WTC11 (cell line): ENCODE measurements at regions not wholly inside any gene's neighbourhood (a gene's known extent, or its start where the extent isn't known, plus 50 kb on each side); places are given as distances from the start of the nearest gene placed in this dataset.

Source experiments
- CTCF ChIP-seq: fragments of 200-600 bp; IDR thresholded peaks from 2 replicates; pipeline ENCODE4 v1.8.0; 2022; ENCODE audit warnings: antibody characterized with exemption
- FOXJ3 ChIP-seq: sonication (generic); formaldehyde crosslinking; IDR thresholded peaks from 2 replicates; pipeline ENCODE4 v1.9.0; 2021; ENCODE audit warnings: missing genetic modification reagents, mild to moderate bottlenecking, borderline replicate concordance
- ZBTB21 ChIP-seq: sonication (generic); formaldehyde crosslinking; IDR thresholded peaks from 2 replicates; pipeline ENCODE4 v1.8.1; 2023; ENCODE audit warnings: mild to moderate bottlenecking, missing genetic modification reagents, borderline replicate concordance

- TF ChIP-seq ZBTB21 (CRISPR knock-in tag) (no peak), FOXJ3 (no peak), CTCF (no peak)
Measured at GRCh38 chr12:90896821-90897220, 58.2 kb downstream of the CCER1 start.
